ENCODE measurements at regions not wholly inside any gene's neighbourhood (a gene's known extent, or its start where the extent isn't known, plus 50 kb on each side); places are given as distances from the start of the nearest gene placed in this dataset.

- TF ChIP-seq CTCF (IDR thresholded peaks at IDR 0.05), result no peak
- no peak for TF ChIP-seq POLR2A (IDR thresholded peaks at IDR 0.05)
These were observed 120.0 kb upstream of the TMTC4 start for GRCh38 chr13:100794575-100794974.
